Activated CD4-positive, CD25-positive, alpha-beta regulatory T cell treated with anti-CD3 and anti-CD28 coated beads, Interleukin-2, amount 50 U/mL, for 16 hours (primary cell): ENCODE measurements at regions not wholly inside any gene's neighbourhood (a gene's known extent, or its start where the extent isn't known, plus 50 kb on each side); places are given as distances from the start of the nearest gene placed in this dataset.

ENCODE experiments used
- DNase-seq: peaks from one replicate; pipeline ENCODE4 v3.0.0-alpha.2; 2020; ENCODE audit warnings: low read depth, low spot score

- DNase-seq: no peak
Measured at GRCh38 chr1:82318265-82318664, 517.5 kb downstream of the ADGRL2 start.

- no peak for DNase-seq
Measured at GRCh38 chr1:82317671-82318070, 516.9 kb downstream of the ADGRL2 start.

GRCh38 chr1:82299656-82300055, 498.9 kb downstream of the ADGRL2 start:
- DNase-seq: no peak

GRCh38 chr1:82299056-82299455, 498.3 kb downstream of the ADGRL2 start:
- DNase-seq: no peak

- no peak for DNase-seq
Measured at GRCh38 chr1:82297139-82297896, 496.6 kb downstream of the ADGRL2 start.

- DNase-seq: no peak
Measured at GRCh38 chr1:82287556-82287955, 486.8 kb downstream of the ADGRL2 start.

- no peak for DNase-seq
Measured at GRCh38 chr1:82284213-82284612, 483.5 kb downstream of the ADGRL2 start.

- DNase-seq: no peak
Measured at GRCh38 chr1:82279241-82279640, 478.5 kb downstream of the ADGRL2 start.

- no peak for DNase-seq
Measured at GRCh38 chr1:82273816-82274215, 473.1 kb downstream of the ADGRL2 start.

- no peak for DNase-seq
Measured at GRCh38 chr1:82269431-82269830, 468.7 kb downstream of the ADGRL2 start.

GRCh38 chr1:82268826-82269225, 468.1 kb downstream of the ADGRL2 start:
- DNase-seq: no peak

- no peak for DNase-seq
Measured at GRCh38 chr1:82266351-82266750, 465.6 kb downstream of the ADGRL2 start.

GRCh38 chr1:82265436-82265835, 464.7 kb downstream of the ADGRL2 start:
- no peak for DNase-seq

GRCh38 chr1:82264802-82265201, 464.1 kb downstream of the ADGRL2 start:
- no peak for DNase-seq

GRCh38 chr1:82263396-82263795, 462.7 kb downstream of the ADGRL2 start:
- no peak for DNase-seq

- no peak for DNase-seq
Measured at GRCh38 chr1:82260666-82261065, 459.9 kb downstream of the ADGRL2 start.

GRCh38 chr1:82260051-82260450, 459.3 kb downstream of the ADGRL2 start:
- no peak for DNase-seq

GRCh38 chr1:82258887-82259286, 458.2 kb downstream of the ADGRL2 start:
- no peak for DNase-seq

- DNase-seq: no peak
Measured at GRCh38 chr1:82246050-82246449, 445.3 kb downstream of the ADGRL2 start.

- DNase-seq: no peak
Measured at GRCh38 chr1:82245345-82246014, 444.7 kb downstream of the ADGRL2 start.

- DNase-seq: no peak
Measured at GRCh38 chr1:82240571-82240970, 439.8 kb downstream of the ADGRL2 start.

- no peak for DNase-seq
Measured at GRCh38 chr1:82230667-82231066, 429.9 kb downstream of the ADGRL2 start.
